PC-9 (cell line): ENCODE measurements at regions not wholly inside any gene's neighbourhood (a gene's known extent, or its start where the extent isn't known, plus 50 kb on each side); places are given as distances from the start of the nearest gene placed in this dataset.

Experiments used
- CTCF ChIP-seq: fragments of 200-600 bp; sonication (generic); conservative IDR thresholded peaks from 2 replicates; pipeline ENCODE4 v1.6.1; 2017; ENCODE audit warnings: mixed run types, antibody characterized with exemption, mild to moderate bottlenecking, moderate library complexity
- EZH2 ChIP-seq: fragments of 200-600 bp; sonication (generic); IDR thresholded peaks from 2 replicates; pipeline ENCODE4 v1.8.0; 2017; ENCODE audit warnings: antibody characterized with exemption, low read depth

GRCh38 chr6:21733311-21733710 lies 139.8 kb downstream of the SOX4 start:
- TF ChIP-seq EZH2 (no peak), CTCF (no peak)
